ENCODE measurements at regions not wholly inside any gene's neighbourhood (a gene's known extent, or its start where the extent isn't known, plus 50 kb on each side); places are given as distances from the start of the nearest gene placed in this dataset.

- TF ChIP-seq CTCF (IDR thresholded peaks at IDR 0.05; ENCODE audit: poor library complexity), result no peak
- TF ChIP-seq EZH2phosphoT487 (IDR thresholded peaks at IDR 0.05; ENCODE audit: low read depth, severe bottlenecking, unreplicated experiment), result no peak
- TF ChIP-seq EZH2 (IDR thresholded peaks at IDR 0.05; ENCODE audit: borderline replicate concordance), result no peak
These were observed 125.7 kb upstream of the HAAO start for GRCh38 chr2:42918041-42918440.
